Endodermal cell (in vitro differentiated cells): ENCODE measurements at regions not wholly inside any gene's neighbourhood (a gene's known extent, or its start where the extent isn't known, plus 50 kb on each side); places are given as distances from the start of the nearest gene placed in this dataset.

ENCODE experiments used
- DNase-seq: peaks from one replicate; pipeline ENCODE4 v3.0.0-alpha.2; 2017
- H3K27ac ChIP-seq: 2 replicates; pipeline ENCODE4 v1.5.1; 2013; ENCODE audit warnings: mild to moderate bottlenecking, low read depth, low read length, moderate library complexity
- H3K27me3 ChIP-seq: 2 replicates; pipeline ENCODE4 v1.6.1; 2013; ENCODE audit warnings: mild to moderate bottlenecking, low read length, moderate library complexity; ENCODE audit not compliant: insufficient read depth, control insufficient read depth, poor library complexity, severe bottlenecking
- H3K36me3 ChIP-seq: 2 replicates; pipeline ENCODE4 v1.7.0; 2013; ENCODE audit warnings: mild to moderate bottlenecking, low read length, moderate library complexity; ENCODE audit not compliant: control insufficient read depth, insufficient read depth
- H3K4me1 ChIP-seq: one replicate; pipeline ENCODE4 v1.7.0; 2013; ENCODE audit warnings: low read length; ENCODE audit not compliant: control insufficient read depth, insufficient read depth
- H3K4me3 ChIP-seq: 2 replicates; pipeline ENCODE4 v1.5.1; 2013; ENCODE audit warnings: mild to moderate bottlenecking, low read length, moderate library complexity
- H3K9ac ChIP-seq: 2 replicates; pipeline ENCODE4 v1.6.1; 2013; ENCODE audit warnings: mild to moderate bottlenecking, low read length, moderate library complexity; ENCODE audit not compliant: poor library complexity, severe bottlenecking; ENCODE audit errors: extremely low read depth
- H3K9me3 ChIP-seq: 2 replicates; pipeline ENCODE4 v1.6.1; 2013; ENCODE audit warnings: mild to moderate bottlenecking, low read length, moderate library complexity; ENCODE audit not compliant: control insufficient read depth
- H3K27ac Mint-ChIP-seq: 2 replicates; pipeline ENCODE4 v1.8.0; 2020; ENCODE audit warnings: mixed read lengths
- H3K27me3 Mint-ChIP-seq: 2 replicates; pipeline ENCODE4 v1.8.0; 2021; ENCODE audit warnings: mild to moderate bottlenecking, mixed read lengths; ENCODE audit not compliant: insufficient read depth
- H3K36me3 Mint-ChIP-seq: 2 replicates; pipeline ENCODE4 v1.8.0; 2020; ENCODE audit warnings: low read depth, mixed read lengths
- H3K4me1 Mint-ChIP-seq: 2 replicates; pipeline ENCODE4 v1.8.0; 2020; ENCODE audit warnings: mixed read lengths
- H3K4me3 Mint-ChIP-seq: 2 replicates; pipeline ENCODE4 v1.8.0; 2020; ENCODE audit warnings: mild to moderate bottlenecking, moderate library complexity, mixed read lengths
- H3K9me3 Mint-ChIP-seq: 2 replicates; pipeline ENCODE4 v1.8.0; 2020; ENCODE audit warnings: mild to moderate bottlenecking, mixed read lengths
- WGBS, 2 experiments: methylation state at CpG; one replicate each; pipeline versions ENCODE4 v1.1.5 to v1.1.7; 2013; ENCODE audit warnings: missing lambda C conversion rate in 2 of 2, mixed read lengths in 1 of 2; ENCODE audit not compliant: insufficient coverage in 1 of 2, insufficient read length in 1 of 2; 5-methylcytosine and 5-hydroxymethylcytosine counted together
- TF ChIP-seq, protein P1 (sequence below): fragments of 200-600 bp; sonication (generic); conservative IDR thresholded peaks from 2 replicates; pipeline ENCODE4 v1.5.0; 2021; ENCODE audit warnings: antibody characterized with exemption, mild to moderate bottlenecking

DNA sequence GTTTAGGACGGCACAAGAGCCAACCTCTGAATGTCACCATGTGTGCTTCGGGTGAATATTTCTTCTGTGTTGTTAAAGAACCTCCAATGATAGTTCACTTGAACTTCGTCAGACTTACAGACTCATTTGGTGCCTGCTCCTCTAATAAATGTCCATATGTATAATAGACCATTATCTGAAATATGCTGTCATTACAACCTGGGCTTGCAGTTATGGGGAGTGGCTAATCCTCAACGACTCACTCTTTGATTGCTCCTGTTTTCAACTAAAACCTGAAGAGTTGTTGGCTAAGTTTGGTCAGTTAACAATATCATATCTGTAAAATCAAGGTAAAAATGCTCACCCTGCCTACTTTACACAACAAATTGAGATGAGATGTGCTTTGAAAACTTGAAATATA is 298.7 kb upstream of the PTGER4 start:
- TF ChIP-seq, protein P1, sequence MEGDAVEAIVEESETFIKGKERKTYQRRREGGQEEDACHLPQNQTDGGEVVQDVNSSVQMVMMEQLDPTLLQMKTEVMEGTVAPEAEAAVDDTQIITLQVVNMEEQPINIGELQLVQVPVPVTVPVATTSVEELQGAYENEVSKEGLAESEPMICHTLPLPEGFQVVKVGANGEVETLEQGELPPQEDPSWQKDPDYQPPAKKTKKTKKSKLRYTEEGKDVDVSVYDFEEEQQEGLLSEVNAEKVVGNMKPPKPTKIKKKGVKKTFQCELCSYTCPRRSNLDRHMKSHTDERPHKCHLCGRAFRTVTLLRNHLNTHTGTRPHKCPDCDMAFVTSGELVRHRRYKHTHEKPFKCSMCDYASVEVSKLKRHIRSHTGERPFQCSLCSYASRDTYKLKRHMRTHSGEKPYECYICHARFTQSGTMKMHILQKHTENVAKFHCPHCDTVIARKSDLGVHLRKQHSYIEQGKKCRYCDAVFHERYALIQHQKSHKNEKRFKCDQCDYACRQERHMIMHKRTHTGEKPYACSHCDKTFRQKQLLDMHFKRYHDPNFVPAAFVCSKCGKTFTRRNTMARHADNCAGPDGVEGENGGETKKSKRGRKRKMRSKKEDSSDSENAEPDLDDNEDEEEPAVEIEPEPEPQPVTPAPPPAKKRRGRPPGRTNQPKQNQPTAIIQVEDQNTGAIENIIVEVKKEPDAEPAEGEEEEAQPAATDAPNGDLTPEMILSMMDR = no peak
- H3K9me3 ChIP-seq = no peaks in the 10 kb centered on the region
- Mint-ChIP-seq H3K27ac (no peak overlapping the region), H3K27me3 (no peaks in the 10 kb centered on the region), H3K4me3 (no peak overlapping the region), H3K36me3 (no peaks in the 10 kb centered on the region), H3K9me3 (no peaks in the 10 kb centered on the region), H3K4me1 (no peaks in the 10 kb centered on the region)
- no peaks in the 10 kb centered on the region for H3K27me3 ChIP-seq
- no peak overlapping the region for H3K27ac ChIP-seq
- no peak for DNase-seq
- no peak overlapping the region for H3K9ac ChIP-seq
- H3K4me3 ChIP-seq = no peak overlapping the region
- no peaks in the 10 kb centered on the region for H3K36me3 ChIP-seq
- WGBS, 2 experiments = 91 to 92% methylated on average over 3 to 4 of the region's 4 CpGs
- H3K4me1 ChIP-seq = no peaks in the 10 kb centered on the region

DNA sequence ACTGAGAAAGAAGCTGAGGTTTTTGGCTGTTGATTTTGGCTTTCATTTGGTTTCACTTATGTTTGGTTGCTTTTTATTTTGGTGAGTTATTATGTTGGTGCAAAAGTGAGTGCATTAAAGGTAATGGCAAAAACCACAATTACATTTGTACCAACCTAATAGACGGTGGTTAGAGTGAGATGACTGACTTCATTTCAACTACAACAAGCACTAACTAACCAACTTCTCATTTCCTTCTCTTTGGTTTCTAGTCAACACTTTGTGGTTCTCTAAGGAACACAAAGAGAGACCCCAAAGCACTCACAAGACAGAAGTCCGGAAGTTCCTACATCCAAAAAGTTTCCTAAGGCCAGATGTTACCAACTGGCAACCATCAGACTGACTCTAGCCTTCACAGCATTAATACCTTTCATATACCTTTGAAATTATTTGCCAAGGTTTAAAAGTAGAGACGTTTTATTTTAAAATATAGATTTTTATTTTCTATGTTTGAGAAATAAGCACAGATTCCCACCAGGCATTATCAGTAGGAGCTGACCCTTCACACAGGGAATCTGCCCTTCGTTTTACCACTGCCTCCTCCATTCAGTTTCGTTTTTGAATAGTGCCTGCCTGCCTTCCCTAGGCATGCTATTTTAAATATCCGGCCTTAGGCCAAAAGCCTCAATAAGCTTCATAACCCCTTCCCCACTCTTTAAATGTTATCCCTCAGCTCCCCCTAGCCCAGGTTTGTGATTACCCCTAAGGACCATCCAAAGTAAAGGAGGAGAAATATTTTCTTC is 301.1 kb upstream of the PTGER4 start:
- Histone ChIP-seq H3K9me3 (no peaks in the 10 kb centered on the region), H3K4me1 (no peaks in the 10 kb centered on the region), H3K4me3 (no peak overlapping the region), H3K27ac (no peak overlapping the region), H3K27me3 (no peaks in the 10 kb centered on the region), H3K9ac (no peak overlapping the region), H3K36me3 (no peaks in the 10 kb centered on the region)
- Mint-ChIP-seq H3K4me3 (no peak overlapping the region), H3K27me3 (no peaks in the 10 kb centered on the region), H3K9me3 (no peaks in the 10 kb centered on the region), H3K27ac (no peak overlapping the region), H3K36me3 (no peaks in the 10 kb centered on the region), H3K4me1 (no peaks in the 10 kb centered on the region)
- no peak for DNase-seq
- TF ChIP-seq, protein P1 = no peak
- 82 to 87% methylated on average over 2 to 5 of the region's 6 CpGs for WGBS, 2 experiments

- TF ChIP-seq, protein P1 = no peak
- H3K4me1 Mint-ChIP-seq = no peaks in the 10 kb centered on the region
- Histone ChIP-seq H3K4me1 (no peaks in the 10 kb centered on the region), H3K27me3 (no peaks in the 10 kb centered on the region), H3K9ac (no peak overlapping the region), H3K9me3 (no peaks in the 10 kb centered on the region), H3K36me3 (no peaks in the 10 kb centered on the region), H3K27ac (no peak overlapping the region), H3K4me3 (no peak overlapping the region)
- no peak overlapping the region for H3K27ac Mint-ChIP-seq
- 100% methylated on average over 1 of the region's 1 CpG; no CpG with 5 or more reads in 1 of the 2 experiments for WGBS, 2 experiments
- DNase-seq = no peak
- H3K27me3 Mint-ChIP-seq = no peaks in the 10 kb centered on the region
- H3K36me3 Mint-ChIP-seq = no peaks in the 10 kb centered on the region
- H3K4me3 Mint-ChIP-seq = no peak overlapping the region
- H3K9me3 Mint-ChIP-seq = no peaks in the 10 kb centered on the region
Measured at GRCh38 chr5:40376566-40376965, 303.1 kb upstream of the PTGER4 start.
